GM23248 (cell line): ENCODE measurements at regions not wholly inside any gene's neighbourhood (a gene's known extent, or its start where the extent isn't known, plus 50 kb on each side); places are given as distances from the start of the nearest gene placed in this dataset.

Source experiments
- EZH2 ChIP-seq: fragments of 200-600 bp; sonication (generic); IDR thresholded peaks from 2 replicates; pipeline ENCODE4 v1.6.1; 2018; ENCODE audit warnings: antibody characterized with exemption, mild to moderate bottlenecking; ENCODE audit not compliant: insufficient read depth, poor library complexity, severe bottlenecking
- EZH2phosphoT487 ChIP-seq: fragments of 200-600 bp; sonication (generic); IDR thresholded peaks from 2 replicates; pipeline ENCODE4 v1.6.1; 2018; ENCODE audit warnings: antibody characterized with exemption, moderate library complexity, mild to moderate bottlenecking, low read depth; ENCODE audit not compliant: insufficient read depth

DNA sequence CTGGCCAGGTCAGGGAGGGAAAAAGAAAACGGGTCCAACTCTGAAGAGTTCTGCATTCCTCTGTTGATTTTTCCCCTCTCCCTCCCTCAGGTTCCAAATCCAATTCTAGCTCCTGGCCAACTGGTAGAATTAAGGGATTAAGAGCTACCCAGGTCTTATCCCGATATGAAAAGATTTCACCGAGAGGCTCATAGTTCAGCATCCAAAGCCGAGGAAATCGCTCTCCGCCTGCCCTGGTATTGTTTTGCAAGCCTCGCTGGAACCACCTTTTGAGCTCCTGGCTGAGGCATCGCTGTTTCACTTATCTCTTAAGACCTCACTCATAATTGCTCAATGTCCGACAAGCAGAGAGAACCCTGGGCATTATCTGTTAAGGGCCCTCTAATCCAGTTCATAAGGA lies 180.4 kb downstream of the URI1 start:
- TF ChIP-seq EZH2 (no peak), EZH2phosphoT487 (no peak)
